ENCODE measurements at regions not wholly inside any gene's neighbourhood (a gene's known extent, or its start where the extent isn't known, plus 50 kb on each side); places are given as distances from the start of the nearest gene placed in this dataset.
A peak's percentile ranks its signal among the peaks of the same experiment; 100 is the strongest.
"Not testable (repeated sequence)": the region's sequence is repeated elsewhere in the genome, so short reads cannot be mapped to it uniquely, and the experiment has no call there.

- POLR2A ChIA-PET; H3K4me1 Mint-ChIP-seq (ENCODE audit: low read depth); H3K27ac Mint-ChIP-seq; CTCF ChIA-PET; H3K27me3 Mint-ChIP-seq (ENCODE audit: low read depth); H3K4me3 Mint-ChIP-seq; DNase-seq; H3K36me3 Mint-ChIP-seq (ENCODE audit: low read depth); ATAC-seq; H3K9me3 Mint-ChIP-seq (ENCODE audit: insufficient read depth): not testable (repeated sequence)
Observed at GRCh38 chr5:82455317-82455716, 177.2 kb upstream of the RPS23 start.

GRCh38 chr5:82448374-82448773, 170.2 kb upstream of the RPS23 start:
- no peak for ATAC-seq
- Mint-ChIP-seq H3K4me1 (ENCODE audit: low read depth) (no peaks in the 10 kb centered on the region), H3K9me3 (ENCODE audit: insufficient read depth) (no peaks in the 10 kb centered on the region), H3K4me3 (no peak overlapping the region), H3K27me3 (ENCODE audit: low read depth) (peaks cover 7% of the 10 kb centered on the region), H3K36me3 (ENCODE audit: low read depth) (no peaks in the 10 kb centered on the region), H3K27ac (no peak overlapping the region)
- CTCF ChIA-PET, result no interaction called here
- POLR2A ChIA-PET, result no interaction called here
- no peak for DNase-seq

- POLR2A ChIA-PET, result no interaction called here
- no peaks in the 10 kb centered on the region for H3K4me1 Mint-ChIP-seq (ENCODE audit: low read depth)
Observed at GRCh38 chr5:82447913-82448312, 169.8 kb upstream of the RPS23 start.

GRCh38 chr5:82446809-82447208, 168.7 kb upstream of the RPS23 start:
- POLR2A ChIA-PET, result no interaction called here
- peaks cover 7% of the 10 kb centered on the region for H3K27me3 Mint-ChIP-seq (ENCODE audit: low read depth)
- no peaks in the 10 kb centered on the region for H3K9me3 Mint-ChIP-seq (ENCODE audit: insufficient read depth)
- DNase-seq (no peak), ATAC-seq (no peak)
- no peaks in the 10 kb centered on the region for H3K4me1 Mint-ChIP-seq (ENCODE audit: low read depth)
- H3K4me3 Mint-ChIP-seq, result no peak overlapping the region
- CTCF ChIA-PET, result no interaction called here
- H3K36me3 Mint-ChIP-seq (ENCODE audit: low read depth), result no peaks in the 10 kb centered on the region
- no peak overlapping the region for H3K27ac Mint-ChIP-seq

More at GRCh38 chr5:82447913-82448312, 169.8 kb upstream of the RPS23 start:
- CTCF ChIA-PET, result no interaction called here
- Mint-ChIP-seq H3K27me3 (ENCODE audit: low read depth) (peaks cover 7% of the 10 kb centered on the region), H3K4me3 (no peak overlapping the region), H3K36me3 (ENCODE audit: low read depth) (no peaks in the 10 kb centered on the region), H3K27ac (no peak overlapping the region), H3K9me3 (ENCODE audit: insufficient read depth) (no peaks in the 10 kb centered on the region)
- DNase-seq (no peak), ATAC-seq (no peak)

- Mint-ChIP-seq H3K9me3 (ENCODE audit: insufficient read depth) (no peaks in the 10 kb centered on the region), H3K4me3 (no peak overlapping the region), H3K4me1 (ENCODE audit: low read depth) (no peaks in the 10 kb centered on the region), H3K36me3 (ENCODE audit: low read depth) (no peaks in the 10 kb centered on the region), H3K27ac (no peak overlapping the region), H3K27me3 (ENCODE audit: low read depth) (peaks cover 10% of the 10 kb centered on the region)
- ChIA-PET POLR2A (no interaction called here), CTCF (no interaction called here)
- DNase-seq (no peak), ATAC-seq (no peak)
Observed at GRCh38 chr5:82445726-82446335, 167.7 kb upstream of the RPS23 start.

DNA sequence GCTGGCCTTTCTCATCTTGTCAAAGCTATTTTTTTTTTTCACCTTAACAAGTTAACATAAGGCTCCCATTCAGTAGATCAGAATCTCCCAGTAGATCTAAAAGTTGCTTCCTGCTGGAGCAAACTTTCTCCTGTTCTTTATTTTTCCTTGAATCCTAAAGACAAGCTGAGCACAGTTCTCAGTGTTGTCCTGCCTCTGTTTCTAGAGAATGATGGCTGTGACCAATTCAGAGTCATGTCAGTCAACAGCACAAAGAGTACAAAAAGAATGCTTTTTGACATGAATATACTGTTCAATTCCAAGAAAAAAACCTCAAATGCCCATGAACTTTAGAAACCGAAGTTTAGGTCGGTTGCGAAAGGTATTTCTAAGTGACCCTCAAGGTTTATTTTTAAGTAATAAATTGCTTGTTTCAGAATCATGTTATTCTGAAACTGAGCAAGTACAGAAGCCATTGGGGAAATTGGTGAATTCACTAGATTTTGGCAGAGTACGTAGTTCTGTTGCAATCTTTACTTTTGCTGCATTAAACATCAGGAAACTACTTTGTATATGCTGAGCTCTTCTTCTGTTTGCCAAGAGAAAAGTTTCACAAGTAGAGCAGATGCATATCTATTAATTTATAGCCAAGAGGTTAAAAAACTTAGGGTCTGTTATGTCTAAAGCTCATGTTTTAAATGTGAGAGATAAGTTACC, 161.7 kb upstream of the RPS23 start:
- Mint-ChIP-seq H3K27me3 (ENCODE audit: low read depth) (peaks cover 3% of the 10 kb centered on the region), H3K27ac (no peak overlapping the region), H3K36me3 (ENCODE audit: low read depth) (no peaks in the 10 kb centered on the region), H3K4me3 (no peak overlapping the region), H3K9me3 (ENCODE audit: insufficient read depth) (peaks cover 5% of the 10 kb centered on the region), H3K4me1 (ENCODE audit: low read depth) (no peaks in the 10 kb centered on the region)
- ATAC-seq (no peak), DNase-seq (no peak)
- ChIA-PET POLR2A (no interaction called here), CTCF (no interaction called here)

DNA sequence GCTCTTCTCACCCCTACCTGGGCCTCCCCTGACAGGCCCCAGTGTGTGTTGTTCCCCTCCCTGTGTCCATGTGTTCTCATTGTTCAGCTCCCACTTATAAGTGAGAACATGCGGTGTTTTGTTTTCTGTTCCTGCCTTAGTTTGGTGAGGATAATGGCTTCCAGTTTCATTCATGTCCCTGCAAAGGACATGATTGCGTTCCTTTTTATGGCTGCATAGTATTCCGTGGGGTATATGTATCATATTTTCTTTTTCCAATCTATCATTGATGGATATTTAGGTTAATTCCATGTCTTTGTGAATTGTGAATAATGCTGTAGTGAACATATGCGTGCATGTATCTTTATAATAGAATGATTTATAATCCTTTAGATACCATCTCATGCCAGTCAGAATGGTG, 159.4 kb upstream of the RPS23 start:
- H3K27me3 Mint-ChIP-seq (ENCODE audit: low read depth); H3K4me1 Mint-ChIP-seq (ENCODE audit: low read depth); H3K4me3 Mint-ChIP-seq; POLR2A ChIA-PET; H3K36me3 Mint-ChIP-seq (ENCODE audit: low read depth); H3K27ac Mint-ChIP-seq; DNase-seq; ATAC-seq; H3K9me3 Mint-ChIP-seq (ENCODE audit: insufficient read depth); CTCF ChIA-PET: not testable (repeated sequence)

GRCh38 chr5:82436291-82436690, 158.1 kb upstream of the RPS23 start:
- H3K4me1 Mint-ChIP-seq (ENCODE audit: low read depth), result no peaks in the 10 kb centered on the region
- peaks cover under 1% of the 10 kb centered on the region for H3K27me3 Mint-ChIP-seq (ENCODE audit: low read depth)
- POLR2A ChIA-PET, result no interaction called here
- CTCF ChIA-PET, result no interaction called here
- H3K9me3 Mint-ChIP-seq (ENCODE audit: insufficient read depth), result peaks cover 5% of the 10 kb centered on the region
- H3K27ac Mint-ChIP-seq, result no peak overlapping the region
- ATAC-seq (no peak), DNase-seq (no peak)
- no peak overlapping the region for H3K4me3 Mint-ChIP-seq
- no peaks in the 10 kb centered on the region for H3K36me3 Mint-ChIP-seq (ENCODE audit: low read depth)

- H3K27me3 Mint-ChIP-seq (ENCODE audit: low read depth); H3K9me3 Mint-ChIP-seq (ENCODE audit: insufficient read depth); H3K4me1 Mint-ChIP-seq (ENCODE audit: low read depth); CTCF ChIA-PET; H3K27ac Mint-ChIP-seq; ATAC-seq; POLR2A ChIA-PET; H3K36me3 Mint-ChIP-seq (ENCODE audit: low read depth); DNase-seq: not testable (repeated sequence)
- H3K4me3 Mint-ChIP-seq, result peak overlapping the region; percentile 40
Observed at GRCh38 chr5:82434696-82435660, 156.8 kb upstream of the RPS23 start.

GRCh38 chr5:82426464-82427154, 148.5 kb upstream of the RPS23 start:
- CTCF ChIA-PET, result no interaction called here
- ATAC-seq, result no peak

GRCh38 chr5:82425591-82425990, 147.4 kb upstream of the RPS23 start:
- Mint-ChIP-seq H3K9me3 (ENCODE audit: insufficient read depth) (no peaks in the 10 kb centered on the region), H3K36me3 (ENCODE audit: low read depth) (no peaks in the 10 kb centered on the region), H3K4me3 (no peak overlapping the region), H3K4me1 (ENCODE audit: low read depth) (no peaks in the 10 kb centered on the region), H3K27ac (no peak overlapping the region), H3K27me3 (ENCODE audit: low read depth) (no peaks in the 10 kb centered on the region)
- DNase-seq, result no peak
- ChIA-PET CTCF (interaction anchor here (1.0 kb wide), 1 partner anchor 15 kb away, joined by 3 read pairs; no protein-coding TSS in a partner anchor), POLR2A (no interaction called here)
- no peak for ATAC-seq

More at GRCh38 chr5:82426464-82427154, 148.5 kb upstream of the RPS23 start:
- H3K36me3 Mint-ChIP-seq (ENCODE audit: low read depth), result no peaks in the 10 kb centered on the region
- POLR2A ChIA-PET, result no interaction called here
- no peaks in the 10 kb centered on the region for H3K27me3 Mint-ChIP-seq (ENCODE audit: low read depth)
- H3K4me3 Mint-ChIP-seq, result no peak overlapping the region
- no peaks in the 10 kb centered on the region for H3K9me3 Mint-ChIP-seq (ENCODE audit: insufficient read depth)
- DNase-seq, result no peak
- no peaks in the 10 kb centered on the region for H3K4me1 Mint-ChIP-seq (ENCODE audit: low read depth)
- H3K27ac Mint-ChIP-seq, result no peak overlapping the region

- Mint-ChIP-seq H3K27ac (no peak overlapping the region), H3K4me1 (ENCODE audit: low read depth) (no peaks in the 10 kb centered on the region)
Observed at GRCh38 chr5:82424211-82424610, 146.1 kb upstream of the RPS23 start.

More at GRCh38 chr5:82424211-82424610, 146.1 kb upstream of the RPS23 start:
- Mint-ChIP-seq H3K27me3 (ENCODE audit: low read depth) (no peaks in the 10 kb centered on the region), H3K4me3 (no peak overlapping the region), H3K36me3 (ENCODE audit: low read depth) (no peaks in the 10 kb centered on the region), H3K9me3 (ENCODE audit: insufficient read depth) (no peaks in the 10 kb centered on the region)
- ATAC-seq, result no peak
- DNase-seq, result no peak
- POLR2A ChIA-PET, result no interaction called here
- CTCF ChIA-PET, result no interaction called here

All from activated CD8-positive, alpha-beta T cell treated with anti-CD3 and anti-CD28 coated beads, Interleukin-2, amount 10 ng/mL, durations not matched to agents 7 days and 5 days (primary cell).